Osteoblast (primary cell): ENCODE measurements at regions not wholly inside any gene's neighbourhood (a gene's known extent, or its start where the extent isn't known, plus 50 kb on each side); places are given as distances from the start of the nearest gene placed in this dataset.
A peak's percentile ranks its signal among the peaks of the same experiment; 100 is the strongest.

ENCODE experiments used
- DNase-seq: peaks from one replicate; pipeline ENCODE4 v3.0.0; 2011; ENCODE audit warnings: low spot score, mixed read lengths; ENCODE audit not compliant: insufficient read length; ENCODE audit errors: missing footprints
- H2AFZ ChIP-seq: 2 replicates; pipeline ENCODE4 v1.6.0; 2011; ENCODE audit warnings: mild to moderate bottlenecking, low read length
- H3K27ac ChIP-seq: 2 replicates; pipeline ENCODE4 v1.5.1; 2011; ENCODE audit warnings: mild to moderate bottlenecking, low read depth, low read length, moderate library complexity
- H3K27me3 ChIP-seq: 2 replicates; pipeline ENCODE4 v1.6.0; 2012; ENCODE audit warnings: mild to moderate bottlenecking, control low read depth, inconsistent platforms, low read length, moderate library complexity; ENCODE audit not compliant: insufficient read depth
- H3K36me3 ChIP-seq: 2 replicates; pipeline ENCODE4 v1.5.1; 2011; ENCODE audit warnings: mild to moderate bottlenecking, low read length, control low read depth, moderate library complexity; ENCODE audit not compliant: insufficient read depth
- H3K4me1 ChIP-seq: 2 replicates; pipeline ENCODE4 v1.5.1; 2011; ENCODE audit warnings: mild to moderate bottlenecking, low read length, control low read depth, moderate library complexity; ENCODE audit not compliant: insufficient read depth
- H3K4me2 ChIP-seq: 2 replicates; pipeline ENCODE4 v1.6.0; 2011; ENCODE audit warnings: mild to moderate bottlenecking, low read length; ENCODE audit not compliant: insufficient read depth
- H3K4me3 ChIP-seq: fragments of 200-600 bp; sonication (generic); 3 replicates; pipeline ENCODE4 v1.5.1; 2012; ENCODE audit warnings: mild to moderate bottlenecking, low read length, inconsistent platforms; ENCODE audit not compliant: insufficient read depth
- H3K79me2 ChIP-seq: 2 replicates; pipeline ENCODE4 v1.6.0; 2012; ENCODE audit warnings: mild to moderate bottlenecking, low read length, control low read depth, inconsistent platforms; ENCODE audit not compliant: insufficient read depth
- H3K9me3 ChIP-seq: 2 replicates; pipeline ENCODE4 v1.5.1; 2011; ENCODE audit warnings: low read depth, low read length, control low read depth
- H4K20me1 ChIP-seq: 2 replicates; pipeline ENCODE4 v1.6.0; 2012; ENCODE audit warnings: mild to moderate bottlenecking, low read length, control low read depth; ENCODE audit not compliant: insufficient read depth
- TF ChIP-seq, protein P1 (sequence below): IDR thresholded peaks from 2 replicates; pipeline ENCODE4 v1.5.1; 2011; ENCODE audit warnings: mild to moderate bottlenecking, low read depth, low read length, moderate library complexity; ENCODE audit errors: extremely low read depth

DNA sequence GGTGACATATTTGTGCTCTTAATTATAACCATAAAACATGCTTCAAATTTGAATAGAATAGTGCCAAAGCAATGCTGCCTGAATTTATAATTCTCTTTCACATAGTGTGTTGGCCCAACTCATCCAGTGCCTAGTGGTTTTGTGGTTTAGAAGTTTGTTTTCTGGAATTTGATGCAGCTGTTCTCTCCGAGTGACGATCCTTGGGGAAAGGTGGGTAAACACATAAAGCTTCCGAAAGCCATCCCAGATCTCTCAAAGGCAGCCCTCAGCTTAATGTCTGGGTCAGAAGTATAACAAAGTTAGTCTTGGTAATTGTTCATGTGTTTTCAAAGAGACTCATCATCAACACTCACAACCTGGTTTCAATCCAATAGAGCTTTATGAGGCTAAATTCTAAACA is 235.6 kb upstream of the CDH2 start:
- H3K27ac ChIP-seq, result peak overlapping the region; percentile 51
- no peaks in the 10 kb centered on the region for H4K20me1 ChIP-seq
- H3K27me3 ChIP-seq, result no peaks in the 10 kb centered on the region
- peak overlapping the region; percentile 38 for H3K4me2 ChIP-seq
- TF ChIP-seq, protein P1, sequence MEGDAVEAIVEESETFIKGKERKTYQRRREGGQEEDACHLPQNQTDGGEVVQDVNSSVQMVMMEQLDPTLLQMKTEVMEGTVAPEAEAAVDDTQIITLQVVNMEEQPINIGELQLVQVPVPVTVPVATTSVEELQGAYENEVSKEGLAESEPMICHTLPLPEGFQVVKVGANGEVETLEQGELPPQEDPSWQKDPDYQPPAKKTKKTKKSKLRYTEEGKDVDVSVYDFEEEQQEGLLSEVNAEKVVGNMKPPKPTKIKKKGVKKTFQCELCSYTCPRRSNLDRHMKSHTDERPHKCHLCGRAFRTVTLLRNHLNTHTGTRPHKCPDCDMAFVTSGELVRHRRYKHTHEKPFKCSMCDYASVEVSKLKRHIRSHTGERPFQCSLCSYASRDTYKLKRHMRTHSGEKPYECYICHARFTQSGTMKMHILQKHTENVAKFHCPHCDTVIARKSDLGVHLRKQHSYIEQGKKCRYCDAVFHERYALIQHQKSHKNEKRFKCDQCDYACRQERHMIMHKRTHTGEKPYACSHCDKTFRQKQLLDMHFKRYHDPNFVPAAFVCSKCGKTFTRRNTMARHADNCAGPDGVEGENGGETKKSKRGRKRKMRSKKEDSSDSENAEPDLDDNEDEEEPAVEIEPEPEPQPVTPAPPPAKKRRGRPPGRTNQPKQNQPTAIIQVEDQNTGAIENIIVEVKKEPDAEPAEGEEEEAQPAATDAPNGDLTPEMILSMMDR, result no peak
- peaks cover 11% of the 10 kb centered on the region for H3K4me1 ChIP-seq
- H3K79me2 ChIP-seq, result no peaks in the 10 kb centered on the region
- no peak overlapping the region for H2AFZ ChIP-seq
- no peak overlapping the region for H3K4me3 ChIP-seq
- no peaks in the 10 kb centered on the region for H3K9me3 ChIP-seq
- no peaks in the 10 kb centered on the region for H3K36me3 ChIP-seq
- no peak for DNase-seq

DNA sequence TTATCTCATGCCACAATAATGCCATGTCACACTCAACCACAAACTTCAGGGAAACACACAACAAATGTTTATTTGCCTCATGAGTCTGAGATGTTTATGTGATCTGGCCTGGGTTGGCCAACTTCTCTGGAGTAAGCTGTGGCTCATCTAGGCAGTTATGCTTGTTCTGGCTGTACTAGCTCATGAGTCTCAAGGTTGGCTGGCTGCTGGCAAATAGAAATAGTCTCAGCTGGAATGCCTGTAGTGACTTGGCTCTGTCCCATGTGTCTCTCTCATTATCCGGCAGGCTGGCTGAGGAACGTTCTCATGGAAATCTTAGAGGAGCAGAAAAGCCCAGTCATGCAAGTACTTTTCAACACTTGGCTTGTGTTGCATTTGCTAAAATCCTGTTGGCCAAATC is 234.9 kb upstream of the CDH2 start:
- Histone ChIP-seq H3K4me2 (peak overlapping the region; percentile 38), H3K27ac (peak overlapping the region; percentile 51), H4K20me1 (no peaks in the 10 kb centered on the region), H3K9me3 (no peaks in the 10 kb centered on the region), H2AFZ (no peak overlapping the region), H3K4me1 (peaks cover 11% of the 10 kb centered on the region), H3K36me3 (no peaks in the 10 kb centered on the region), H3K4me3 (no peak overlapping the region), H3K27me3 (no peaks in the 10 kb centered on the region), H3K79me2 (no peaks in the 10 kb centered on the region)
- peak; percentile 68 for DNase-seq
- TF ChIP-seq, protein P1, result no peak

DNA sequence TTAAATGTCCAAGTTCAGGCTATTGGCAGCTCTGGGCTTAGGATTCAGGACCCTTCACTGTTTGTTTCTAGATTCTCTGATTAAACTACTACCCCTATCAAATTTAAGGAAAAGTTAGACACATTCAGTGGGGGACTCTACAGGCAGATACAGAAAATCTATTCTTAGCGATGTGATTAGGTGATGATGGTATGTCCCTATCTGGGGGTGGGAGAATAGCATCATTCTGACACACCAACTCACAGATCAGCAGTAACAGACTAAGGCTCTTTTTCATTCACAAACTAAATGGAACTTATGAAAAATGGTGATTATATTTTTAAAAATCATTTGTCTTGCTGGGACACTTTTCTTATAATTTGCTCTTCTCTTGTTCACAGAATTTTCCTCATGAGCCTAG is 232.9 kb upstream of the CDH2 start:
- H2AFZ ChIP-seq, result peak overlapping the region; percentile 12
- H3K4me1 ChIP-seq, result peaks cover 11% of the 10 kb centered on the region
- DNase-seq, result no peak
- no peak overlapping the region for H3K4me3 ChIP-seq
- H3K4me2 ChIP-seq, result no peak overlapping the region
- H3K9me3 ChIP-seq, result no peaks in the 10 kb centered on the region
- no peaks in the 10 kb centered on the region for H4K20me1 ChIP-seq
- H3K27me3 ChIP-seq, result no peaks in the 10 kb centered on the region
- TF ChIP-seq, protein P1, result no peak
- H3K36me3 ChIP-seq, result no peaks in the 10 kb centered on the region
- no peak overlapping the region for H3K27ac ChIP-seq
- H3K79me2 ChIP-seq, result no peaks in the 10 kb centered on the region

DNA sequence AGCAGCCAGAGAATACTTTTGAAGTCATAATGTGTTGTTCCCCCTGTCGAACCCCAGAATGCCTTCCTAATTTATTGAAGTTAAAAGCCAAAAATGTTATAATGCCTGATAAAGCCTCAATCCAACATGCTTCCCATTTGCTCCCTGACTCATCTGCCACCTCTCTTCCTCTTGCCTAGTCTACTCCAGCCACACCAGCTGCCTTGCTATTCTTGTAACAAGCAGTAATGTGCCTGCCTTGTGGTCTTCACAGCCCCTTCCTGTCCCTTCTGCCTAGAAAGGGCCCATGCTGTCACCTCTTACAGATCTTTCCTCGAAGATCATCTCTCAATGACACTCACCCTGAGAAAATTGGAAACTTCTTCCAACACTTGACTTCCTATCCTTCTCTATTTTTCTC is 231.6 kb upstream of the CDH2 start:
- TF ChIP-seq, protein P1, result no peak
- no peaks in the 10 kb centered on the region for H3K36me3 ChIP-seq
- DNase-seq, result peak; percentile 22
- no peaks in the 10 kb centered on the region for H3K79me2 ChIP-seq
- H3K4me1 ChIP-seq, result peaks cover 11% of the 10 kb centered on the region
- H3K27me3 ChIP-seq, result no peaks in the 10 kb centered on the region
- no peak overlapping the region for H3K4me3 ChIP-seq
- no peaks in the 10 kb centered on the region for H3K9me3 ChIP-seq
- H3K4me2 ChIP-seq, result no peak overlapping the region
- H3K27ac ChIP-seq, result no peak overlapping the region
- no peak overlapping the region for H2AFZ ChIP-seq
- H4K20me1 ChIP-seq, result no peaks in the 10 kb centered on the region
